ENCODE measurements at regions not wholly inside any gene's neighbourhood (a gene's known extent, or its start where the extent isn't known, plus 50 kb on each side); places are given as distances from the start of the nearest gene placed in this dataset.

- TF ChIP-seq, protein P1, sequence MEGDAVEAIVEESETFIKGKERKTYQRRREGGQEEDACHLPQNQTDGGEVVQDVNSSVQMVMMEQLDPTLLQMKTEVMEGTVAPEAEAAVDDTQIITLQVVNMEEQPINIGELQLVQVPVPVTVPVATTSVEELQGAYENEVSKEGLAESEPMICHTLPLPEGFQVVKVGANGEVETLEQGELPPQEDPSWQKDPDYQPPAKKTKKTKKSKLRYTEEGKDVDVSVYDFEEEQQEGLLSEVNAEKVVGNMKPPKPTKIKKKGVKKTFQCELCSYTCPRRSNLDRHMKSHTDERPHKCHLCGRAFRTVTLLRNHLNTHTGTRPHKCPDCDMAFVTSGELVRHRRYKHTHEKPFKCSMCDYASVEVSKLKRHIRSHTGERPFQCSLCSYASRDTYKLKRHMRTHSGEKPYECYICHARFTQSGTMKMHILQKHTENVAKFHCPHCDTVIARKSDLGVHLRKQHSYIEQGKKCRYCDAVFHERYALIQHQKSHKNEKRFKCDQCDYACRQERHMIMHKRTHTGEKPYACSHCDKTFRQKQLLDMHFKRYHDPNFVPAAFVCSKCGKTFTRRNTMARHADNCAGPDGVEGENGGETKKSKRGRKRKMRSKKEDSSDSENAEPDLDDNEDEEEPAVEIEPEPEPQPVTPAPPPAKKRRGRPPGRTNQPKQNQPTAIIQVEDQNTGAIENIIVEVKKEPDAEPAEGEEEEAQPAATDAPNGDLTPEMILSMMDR (IDR thresholded peaks at IDR 0.05; ENCODE audit: low read depth, low read length): no peak
Measured at GRCh38 chr11:71357414-71357813, 90.8 kb downstream of the DHCR7 start.

DNA sequence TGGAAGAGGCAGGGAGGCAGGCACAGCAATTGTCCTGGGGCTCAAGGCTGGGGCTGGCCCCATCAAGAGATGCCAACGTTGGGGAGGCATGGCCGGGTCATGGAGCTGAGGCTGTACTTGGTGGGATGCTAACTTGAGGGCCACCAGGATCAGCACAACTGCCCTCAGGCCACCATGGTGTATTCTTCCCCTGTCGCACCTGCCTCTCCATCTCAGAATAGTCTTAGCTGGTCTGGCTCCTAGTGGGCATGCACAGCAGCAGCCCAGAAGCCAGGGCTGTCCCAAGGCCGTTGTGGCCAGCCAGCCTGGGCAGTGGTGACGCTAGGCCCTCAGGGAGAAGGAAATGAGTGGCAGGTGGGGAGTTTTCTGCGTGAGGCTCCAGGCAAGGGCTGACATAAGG lies 91.3 kb downstream of the DHCR7 start:
- no peak overlapping the region for H3K4me3 ChIP-seq (ENCODE audit: low read depth, low read length)

More at GRCh38 chr11:71357414-71357813, 90.8 kb downstream of the DHCR7 start:
- DNase-seq (ENCODE audit: low read depth, low spot score): no peak
- no peak overlapping the region for H3K4me3 ChIP-seq (ENCODE audit: low read depth, low read length)
- in situ Hi-C loops (cut with HindIII; ENCODE audit: low sequenced_read_pairs): no loop called here

DNA sequence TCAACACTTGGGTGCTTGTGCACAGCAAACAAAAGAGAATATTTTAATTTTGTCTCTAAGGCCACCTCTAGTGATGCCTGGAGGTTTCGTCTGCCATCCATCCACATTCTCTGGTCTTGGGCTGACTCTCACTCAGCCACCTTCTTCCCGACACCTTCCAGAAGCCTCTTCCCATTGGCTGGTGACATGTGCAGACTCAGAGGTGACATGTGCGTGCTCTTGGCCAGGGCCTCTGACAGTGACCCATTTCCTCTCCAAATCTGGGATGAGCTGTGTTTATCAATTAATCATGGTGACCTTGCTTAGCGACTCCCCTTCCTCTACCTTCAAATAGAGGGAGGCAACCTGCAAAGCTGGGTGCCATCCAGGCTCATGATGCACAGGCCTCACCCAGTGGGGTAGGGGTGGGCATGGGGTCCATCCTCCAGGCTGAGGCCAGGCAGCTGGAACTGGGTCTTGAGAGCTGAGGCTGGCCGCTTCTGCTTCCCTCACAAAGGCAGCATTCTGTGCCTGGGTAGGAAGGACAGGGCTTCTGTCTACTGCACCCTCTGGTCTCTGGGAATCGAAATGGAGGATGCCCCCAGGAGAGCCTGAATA lies 91.8 kb downstream of the DHCR7 start:
- in situ Hi-C loops (cut with HindIII; ENCODE audit: low sequenced_read_pairs): no loop called here
- TF ChIP-seq, protein P1 (IDR thresholded peaks at IDR 0.05; ENCODE audit: low read depth, low read length): no peak
- no peak overlapping the region for H3K4me3 ChIP-seq (ENCODE audit: low read depth, low read length)
- no peak for DNase-seq (ENCODE audit: low read depth, low spot score)

More for the DNA sequence above, 91.3 kb downstream of the DHCR7 start:
- TF ChIP-seq, protein P1 (IDR thresholded peaks at IDR 0.05; ENCODE audit: low read depth, low read length): no peak
- in situ Hi-C loops (cut with HindIII; ENCODE audit: low sequenced_read_pairs): no loop called here
- no peak for DNase-seq (ENCODE audit: low read depth, low spot score)

GRCh38 chr11:71355281-71355680 lies 92.9 kb downstream of the DHCR7 start:
- in situ Hi-C loops (cut with HindIII; ENCODE audit: low sequenced_read_pairs): no loop called here
- DNase-seq (ENCODE audit: low read depth, low spot score): no peak
- TF ChIP-seq, protein P1 (IDR thresholded peaks at IDR 0.05; ENCODE audit: low read depth, low read length): no peak
- H3K4me3 ChIP-seq (ENCODE audit: low read depth, low read length): no peak overlapping the region

GRCh38 chr11:71354394-71355105 lies 93.6 kb downstream of the DHCR7 start:
- no peak for DNase-seq (ENCODE audit: low read depth, low spot score)
- in situ Hi-C loops (cut with HindIII; ENCODE audit: low sequenced_read_pairs): no loop called here
- TF ChIP-seq, protein P1 (IDR thresholded peaks at IDR 0.05; ENCODE audit: low read depth, low read length): no peak
- no peak overlapping the region for H3K4me3 ChIP-seq (ENCODE audit: low read depth, low read length)

DNA sequence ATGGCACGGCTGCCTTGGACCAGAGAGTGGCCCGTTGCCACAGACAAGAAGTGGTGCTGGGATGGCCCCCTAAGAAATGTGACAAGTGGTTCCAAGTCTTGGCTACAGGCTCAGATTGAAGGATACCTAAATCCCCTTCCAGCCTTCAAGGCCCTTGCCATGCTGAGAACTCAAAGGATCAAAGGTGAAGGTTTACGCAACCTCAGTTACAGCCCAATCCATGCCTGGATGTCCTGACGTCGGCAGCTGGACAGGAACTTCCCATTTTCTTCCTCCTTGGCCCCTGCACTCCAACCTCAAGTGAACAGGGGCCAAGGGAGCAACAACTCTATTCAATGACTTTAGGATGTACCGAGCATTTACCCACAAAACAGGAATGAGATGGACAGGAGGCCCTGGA lies 95.4 kb downstream of the DHCR7 start:
- TF ChIP-seq, protein P1 (IDR thresholded peaks at IDR 0.05; ENCODE audit: low read depth, low read length): no peak
- DNase-seq (ENCODE audit: low read depth, low spot score): no peak
- no peak overlapping the region for H3K4me3 ChIP-seq (ENCODE audit: low read depth, low read length)
- in situ Hi-C loops (cut with HindIII; ENCODE audit: low sequenced_read_pairs): no loop called here
